ENCODE measurements at regions not wholly inside any gene's neighbourhood (a gene's known extent, or its start where the extent isn't known, plus 50 kb on each side); places are given as distances from the start of the nearest gene placed in this dataset.

DNA sequence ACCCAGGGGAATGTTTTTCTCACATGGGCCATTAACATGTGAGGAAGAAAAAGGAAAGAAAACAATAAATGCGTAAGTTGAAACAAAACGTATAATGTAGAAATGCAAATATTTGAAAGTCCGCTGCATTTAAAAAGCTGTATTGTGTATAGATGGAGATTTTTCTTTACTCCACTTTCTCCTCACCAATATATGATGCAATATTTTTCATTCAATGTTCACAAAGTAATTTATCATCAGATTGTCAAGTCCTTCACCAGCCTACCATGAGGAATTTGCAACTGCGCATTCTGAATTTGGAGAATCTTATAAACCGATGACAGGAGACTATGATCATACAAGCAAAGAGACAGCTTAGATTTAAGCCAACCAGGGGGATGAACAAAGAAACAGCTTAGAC is 69.9 kb downstream of the SOD2 start:
- TF ChIP-seq, protein P1, sequence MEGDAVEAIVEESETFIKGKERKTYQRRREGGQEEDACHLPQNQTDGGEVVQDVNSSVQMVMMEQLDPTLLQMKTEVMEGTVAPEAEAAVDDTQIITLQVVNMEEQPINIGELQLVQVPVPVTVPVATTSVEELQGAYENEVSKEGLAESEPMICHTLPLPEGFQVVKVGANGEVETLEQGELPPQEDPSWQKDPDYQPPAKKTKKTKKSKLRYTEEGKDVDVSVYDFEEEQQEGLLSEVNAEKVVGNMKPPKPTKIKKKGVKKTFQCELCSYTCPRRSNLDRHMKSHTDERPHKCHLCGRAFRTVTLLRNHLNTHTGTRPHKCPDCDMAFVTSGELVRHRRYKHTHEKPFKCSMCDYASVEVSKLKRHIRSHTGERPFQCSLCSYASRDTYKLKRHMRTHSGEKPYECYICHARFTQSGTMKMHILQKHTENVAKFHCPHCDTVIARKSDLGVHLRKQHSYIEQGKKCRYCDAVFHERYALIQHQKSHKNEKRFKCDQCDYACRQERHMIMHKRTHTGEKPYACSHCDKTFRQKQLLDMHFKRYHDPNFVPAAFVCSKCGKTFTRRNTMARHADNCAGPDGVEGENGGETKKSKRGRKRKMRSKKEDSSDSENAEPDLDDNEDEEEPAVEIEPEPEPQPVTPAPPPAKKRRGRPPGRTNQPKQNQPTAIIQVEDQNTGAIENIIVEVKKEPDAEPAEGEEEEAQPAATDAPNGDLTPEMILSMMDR (IDR thresholded peaks at IDR 0.05) = no peak

DNA sequence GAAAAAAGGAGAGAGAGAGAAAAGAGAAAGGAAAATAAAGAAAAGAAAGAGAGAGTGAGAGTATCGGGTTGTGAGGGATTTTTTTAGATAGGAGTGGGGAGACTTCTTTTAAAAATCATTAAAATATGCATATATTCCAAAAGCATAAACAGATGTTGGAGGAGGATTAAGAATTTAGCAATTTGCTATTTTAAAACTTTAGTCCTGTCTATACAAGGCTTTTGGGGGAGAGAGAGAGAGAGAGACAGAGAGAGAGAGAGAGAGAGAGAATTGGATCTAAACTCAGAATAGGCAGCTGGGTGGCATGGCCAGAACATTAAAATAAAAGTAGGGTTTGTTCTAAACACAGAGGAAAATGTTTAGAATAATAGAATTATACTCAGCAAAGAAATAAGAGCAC is 72.1 kb downstream of the SOD2 start:
- TF ChIP-seq, protein P1 (IDR thresholded peaks at IDR 0.05) = no peak

DNA sequence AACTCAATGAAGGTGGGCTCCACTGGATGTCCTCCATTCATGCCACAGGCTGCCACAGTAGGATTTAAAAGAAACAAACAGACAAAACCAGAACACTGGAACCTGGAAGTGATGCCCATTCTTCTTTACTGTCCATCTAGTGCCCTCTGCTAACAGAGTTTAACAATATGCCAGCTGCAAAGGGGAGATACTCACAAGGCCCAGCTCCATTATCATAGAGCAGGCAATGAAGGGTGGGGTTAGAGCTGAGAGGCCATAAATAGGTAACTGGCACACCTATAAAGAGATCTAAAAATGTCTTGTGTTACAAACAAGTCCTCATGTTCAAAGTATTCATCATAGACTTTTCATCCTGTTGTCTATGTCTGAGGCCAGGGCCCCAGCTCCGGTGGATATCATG is 75.6 kb downstream of the SOD2 start:
- TF ChIP-seq, protein P1 (IDR thresholded peaks at IDR 0.05) = no peak

DNA sequence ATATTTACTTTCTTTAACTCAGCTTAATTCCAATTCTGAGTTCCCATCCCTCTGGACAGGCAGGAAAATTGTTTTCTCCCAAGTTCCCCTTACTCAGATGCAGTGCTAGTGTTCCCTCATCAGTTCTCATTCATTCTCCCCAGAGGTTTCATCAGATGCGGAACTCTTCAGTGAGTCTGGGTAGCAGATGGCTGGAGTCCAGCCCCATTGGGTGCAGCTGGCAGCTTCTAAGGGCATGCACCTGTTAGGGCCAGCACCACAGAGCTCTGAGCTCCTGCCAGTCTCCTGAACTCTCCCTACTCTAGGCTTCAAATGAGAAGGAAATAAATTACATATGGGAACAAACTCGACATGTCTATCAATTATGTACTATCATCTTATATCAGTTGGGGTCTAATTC is 76.6 kb downstream of the SOD2 start:
- TF ChIP-seq, protein P1 (IDR thresholded peaks at IDR 0.05) = no peak

DNA sequence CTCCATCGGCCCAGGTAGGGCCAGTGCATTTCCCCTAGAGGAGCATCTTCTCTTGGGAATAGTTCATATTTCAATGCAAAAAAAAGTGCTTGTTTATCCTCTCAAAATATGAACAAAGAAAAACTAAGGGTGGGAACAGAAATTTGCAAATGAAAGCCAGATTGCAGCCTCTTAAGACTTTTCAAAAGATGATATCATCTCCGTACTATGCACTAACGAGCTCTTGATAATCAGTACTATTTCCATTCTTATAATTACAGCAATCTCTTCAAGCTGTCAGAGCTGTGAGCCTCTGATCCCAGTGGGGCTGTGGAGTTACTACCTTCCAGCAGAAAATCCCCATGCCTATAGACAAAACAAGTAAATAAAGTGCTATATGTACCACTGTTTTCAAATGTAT is 77.1 kb downstream of the SOD2 start:
- TF ChIP-seq, protein P1 (IDR thresholded peaks at IDR 0.05) = no peak

DNA sequence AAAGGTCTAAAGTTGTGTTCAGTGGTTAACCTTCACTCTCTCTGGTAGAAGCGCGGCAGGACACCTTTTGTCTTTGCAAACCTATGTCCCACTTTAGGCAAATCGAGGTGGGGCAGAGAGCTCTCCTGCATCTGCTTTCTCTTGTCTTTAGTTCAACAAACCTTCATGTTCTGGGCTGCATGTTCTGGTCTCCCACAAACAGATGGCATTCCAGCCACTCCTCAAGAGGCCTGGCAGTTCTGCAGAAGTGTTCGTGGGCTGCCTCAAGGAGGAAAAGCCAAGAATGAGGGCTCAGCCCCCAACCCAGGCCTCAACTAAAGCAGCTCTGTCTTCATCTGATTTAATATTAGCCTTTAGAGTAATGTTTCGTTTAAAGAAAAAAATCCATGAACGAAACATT is 82.2 kb downstream of the SOD2 start:
- TF ChIP-seq, protein P1 (IDR thresholded peaks at IDR 0.05) = no peak

DNA sequence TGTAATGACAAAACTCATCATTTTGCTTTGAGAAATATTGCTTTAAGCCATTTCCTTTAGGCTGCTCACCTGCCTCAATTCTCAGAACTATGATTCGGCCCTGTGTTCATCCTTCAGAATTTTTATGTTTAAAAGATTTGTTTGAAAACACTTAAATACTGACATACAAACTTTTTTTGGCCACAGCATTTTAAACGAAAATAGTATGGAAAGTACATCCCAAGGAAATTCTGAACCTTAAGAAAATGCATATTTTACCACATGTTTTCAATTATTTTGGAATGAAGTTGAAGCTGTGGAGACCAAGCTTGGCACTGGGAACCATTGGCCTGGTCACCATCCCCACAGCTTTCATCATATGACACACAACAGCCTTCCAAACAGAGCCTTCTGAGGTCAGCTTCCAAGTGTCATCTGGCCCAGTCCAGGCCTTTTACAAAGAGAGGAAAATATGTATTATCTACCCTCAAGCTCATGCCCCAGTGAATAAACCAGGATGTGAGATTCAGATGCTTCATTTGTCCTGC is 83.3 kb downstream of the SOD2 start:
- TF ChIP-seq, protein P1 (IDR thresholded peaks at IDR 0.05) = no peak
